A673 (cell line): ENCODE measurements at regions not wholly inside any gene's neighbourhood (a gene's known extent, or its start where the extent isn't known, plus 50 kb on each side); places are given as distances from the start of the nearest gene placed in this dataset.
A peak's percentile ranks its signal among the peaks of the same experiment; 100 is the strongest.

ENCODE experiments used
- BruUV-seq: library from RNA; stranded (reverse); fragments of 400-500 nt; replicated peaks from 2 replicates; lab custom pipeline; 2021; lab: Mats Ljungman, UMichigan
- CTCF ChIA-PET: fragments of 300-600 bp; sonication (Branson Sonifier 250); formaldehyde crosslinking; loops from one replicate; lab custom pipeline; 2022; ENCODE audit warnings: antibody characterized with exemption; lab: Charles Lee
- POLR2A ChIA-PET: fragments of 300-600 bp; sonication (Branson Sonifier 250); formaldehyde crosslinking; loops from one replicate; lab custom pipeline; 2022; ENCODE audit warnings: antibody characterized with exemption; ENCODE audit not compliant: low non-redundant PET; lab: Charles Lee
- DNase-seq: peaks from one replicate; pipeline ENCODE4 v3.0.0-alpha.2; 2015; ENCODE audit warnings: low spot score
- H3K27ac ChIP-seq: fragments of 200-600 bp; sonication (generic); 2 replicates; pipeline ENCODE4 v1.5.1; 2016; ENCODE audit warnings: mixed run types, low read depth, mild to moderate bottlenecking, mixed read lengths, antibody characterized with exemption, low read length; ENCODE audit not compliant: poor library complexity, severe bottlenecking
- H3K27me3 ChIP-seq: fragments of 200-600 bp; sonication (generic); replicated peaks from 2 replicates; pipeline ENCODE4 v1.6.1; 2017; ENCODE audit warnings: mixed run types, low read depth, mild to moderate bottlenecking, mixed read lengths, antibody characterized with exemption, low read length; ENCODE audit not compliant: insufficient read depth, poor library complexity
- H3K36me3 ChIP-seq: fragments of 200-600 bp; sonication (generic); 2 replicates; pipeline ENCODE4 v1.6.1; 2016; ENCODE audit warnings: mixed run types, mild to moderate bottlenecking, mixed read lengths, antibody characterized with exemption, low read length; ENCODE audit not compliant: insufficient read depth, poor library complexity, severe bottlenecking
- H3K4me1 ChIP-seq: fragments of 200-600 bp; sonication (generic); 2 replicates; pipeline ENCODE4 v1.6.1; 2017; ENCODE audit warnings: mixed run types, mild to moderate bottlenecking, mixed read lengths, antibody characterized with exemption, low read length; ENCODE audit not compliant: insufficient read depth, poor library complexity, severe bottlenecking
- H3K4me3 ChIP-seq: fragments of 200-600 bp; sonication (generic); 2 replicates; pipeline ENCODE4 v1.5.1; 2016; ENCODE audit warnings: low read depth, mixed run types, mild to moderate bottlenecking, mixed read lengths, low read length; ENCODE audit not compliant: poor library complexity, severe bottlenecking
- H3K9me3 ChIP-seq: fragments of 200-600 bp; sonication (generic); 2 replicates; pipeline ENCODE4 v1.6.1; 2016; ENCODE audit warnings: mixed run types, low read depth, mild to moderate bottlenecking, mixed read lengths, antibody characterized with exemption, low read length; ENCODE audit not compliant: poor library complexity, severe bottlenecking
- EZH2 ChIP-seq: fragments of 200-600 bp; sonication (generic); IDR thresholded peaks from 2 replicates; pipeline ENCODE4 v1.6.1; 2017; ENCODE audit warnings: borderline replicate concordance, low read depth, mild to moderate bottlenecking, mixed read lengths, antibody characterized with exemption, low read length; ENCODE audit not compliant: poor library complexity, severe bottlenecking
- intact Hi-C: fragments of 100-400 bp; cut with micrococcal nuclease; formaldehyde crosslinking; loops from one replicate; pipeline ENCODE4 v1.10.0; 2022; ENCODE audit not compliant: unreplicated experiment
- TF ChIP-seq, protein P1 (sequence below): fragments of 300-800, 200-600 bp; sonication (generic); conservative IDR thresholded peaks from 2 replicates; pipeline ENCODE4 v1.5.1; 2017; ENCODE audit warnings: low read depth, mild to moderate bottlenecking, antibody characterized with exemption, low read length, moderate library complexity, mixed read lengths

DNA sequence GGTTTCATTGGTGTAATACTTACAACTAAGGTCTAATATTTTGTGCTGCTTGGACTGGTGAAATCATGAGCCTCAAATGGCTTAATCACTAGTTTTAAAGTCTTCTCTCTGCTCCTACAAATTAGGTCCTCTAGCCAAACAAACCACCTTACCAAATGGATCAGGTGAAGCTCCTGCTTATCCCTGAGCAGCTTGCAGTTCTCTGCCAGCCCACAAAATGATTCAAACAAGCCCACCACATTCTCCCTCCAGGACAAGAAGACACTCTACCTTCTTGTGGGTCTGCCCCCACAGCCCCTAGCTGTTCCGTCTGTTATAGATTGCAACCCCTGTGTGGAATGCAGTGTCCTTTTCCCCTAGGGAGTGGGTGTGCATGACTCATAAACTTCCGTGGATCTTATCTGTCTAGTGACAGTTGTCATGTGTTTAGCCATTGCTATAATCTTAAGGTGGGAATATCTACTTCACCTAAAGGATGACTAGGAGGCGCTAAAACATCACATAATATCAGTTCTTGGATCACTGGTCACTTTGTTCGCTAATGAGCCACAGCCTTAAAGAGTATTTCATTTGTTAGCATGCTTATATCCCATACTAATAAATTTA is 940.5 kb upstream of the MANEA start:
- Histone ChIP-seq H3K9me3 (no peaks in the 10 kb centered on the region), H3K27me3 (no peaks in the 10 kb centered on the region), H3K27ac (no peak overlapping the region), H3K4me3 (no peak overlapping the region), H3K36me3 (no peaks in the 10 kb centered on the region), H3K4me1 (peaks cover 21% of the 10 kb centered on the region)
- ChIA-PET POLR2A (no interaction called here), CTCF (no interaction called here)
- intact Hi-C loops = no loop called here
- BruUV-seq = no TSS peak
- peak; percentile 77 for DNase-seq
- TF ChIP-seq, protein P1, sequence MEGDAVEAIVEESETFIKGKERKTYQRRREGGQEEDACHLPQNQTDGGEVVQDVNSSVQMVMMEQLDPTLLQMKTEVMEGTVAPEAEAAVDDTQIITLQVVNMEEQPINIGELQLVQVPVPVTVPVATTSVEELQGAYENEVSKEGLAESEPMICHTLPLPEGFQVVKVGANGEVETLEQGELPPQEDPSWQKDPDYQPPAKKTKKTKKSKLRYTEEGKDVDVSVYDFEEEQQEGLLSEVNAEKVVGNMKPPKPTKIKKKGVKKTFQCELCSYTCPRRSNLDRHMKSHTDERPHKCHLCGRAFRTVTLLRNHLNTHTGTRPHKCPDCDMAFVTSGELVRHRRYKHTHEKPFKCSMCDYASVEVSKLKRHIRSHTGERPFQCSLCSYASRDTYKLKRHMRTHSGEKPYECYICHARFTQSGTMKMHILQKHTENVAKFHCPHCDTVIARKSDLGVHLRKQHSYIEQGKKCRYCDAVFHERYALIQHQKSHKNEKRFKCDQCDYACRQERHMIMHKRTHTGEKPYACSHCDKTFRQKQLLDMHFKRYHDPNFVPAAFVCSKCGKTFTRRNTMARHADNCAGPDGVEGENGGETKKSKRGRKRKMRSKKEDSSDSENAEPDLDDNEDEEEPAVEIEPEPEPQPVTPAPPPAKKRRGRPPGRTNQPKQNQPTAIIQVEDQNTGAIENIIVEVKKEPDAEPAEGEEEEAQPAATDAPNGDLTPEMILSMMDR = peak; percentile 66
- TF ChIP-seq EZH2 = no peak

DNA sequence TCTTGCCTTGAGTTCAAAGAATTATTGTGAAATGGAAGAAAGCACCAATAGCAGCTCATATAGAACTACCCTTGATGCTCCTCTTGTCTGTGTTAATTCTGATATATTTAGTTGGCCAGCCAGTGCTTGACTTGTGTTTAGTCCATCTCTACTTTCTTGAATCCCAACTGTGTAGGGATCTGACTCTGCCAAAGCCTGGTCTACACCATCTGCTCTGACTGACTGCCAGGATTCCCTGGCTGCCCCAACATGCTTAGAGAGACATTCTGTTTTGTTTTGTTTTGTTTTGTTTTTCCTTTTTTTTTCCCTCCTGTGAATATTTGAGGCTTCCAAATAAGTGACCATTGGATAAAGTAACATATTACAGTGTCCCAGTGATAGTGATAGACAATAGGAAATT is 953.7 kb upstream of the MANEA start:
- H3K36me3 ChIP-seq = no peaks in the 10 kb centered on the region
- no TSS peak for BruUV-seq
- intact Hi-C loops = loop anchor here (10.0 kb wide), 1 partner anchor 349 kb away; no protein-coding TSS in a partner anchor
- POLR2A ChIA-PET = no interaction called here
- no peak overlapping the region for H3K4me3 ChIP-seq
- TF ChIP-seq, protein P1 = no peak
- no peak for TF ChIP-seq EZH2
- H3K4me1 ChIP-seq = no peaks in the 10 kb centered on the region
- no peaks in the 10 kb centered on the region for H3K9me3 ChIP-seq
- H3K27ac ChIP-seq = no peak overlapping the region
- CTCF ChIA-PET = no interaction called here
- no peaks in the 10 kb centered on the region for H3K27me3 ChIP-seq
- DNase-seq = no peak

- TF ChIP-seq EZH2 = no peak
- TF ChIP-seq, protein P1 = no peak
- BruUV-seq = no TSS peak
- Histone ChIP-seq H3K36me3 (no peaks in the 10 kb centered on the region), H3K4me3 (no peak overlapping the region), H3K9me3 (no peaks in the 10 kb centered on the region), H3K27me3 (no peaks in the 10 kb centered on the region), H3K4me1 (no peaks in the 10 kb centered on the region), H3K27ac (no peak overlapping the region)
- CTCF ChIA-PET = no interaction called here
- no peak for DNase-seq
- POLR2A ChIA-PET = no interaction called here
- intact Hi-C loops = loop anchor here (10.0 kb wide), 1 partner anchor 348 kb away; no protein-coding TSS in a partner anchor
These were observed 954.6 kb upstream of the MANEA start for GRCh38 chr6:94622783-94623182.
